B cell (primary cell): ENCODE measurements at regions not wholly inside any gene's neighbourhood (a gene's known extent, or its start where the extent isn't known, plus 50 kb on each side); places are given as distances from the start of the nearest gene placed in this dataset.

Experiments
- ATAC-seq: fragments of 200-7000 bp; cut with Tn5 transposase; one replicate; pipeline ENCODE4 v1.10.0; 2021; ENCODE audit warnings: low read depth, mild to moderate bottlenecking, moderate number of reproducible peaks, moderate library complexity
- CTCF ChIA-PET: fragments of 350-600 bp; sonication (Branson Sonifier 250); formaldehyde crosslinking; loops from one replicate; lab custom pipeline; 2021; ENCODE audit warnings: antibody characterized with exemption, inconsistent platforms; lab: Charles Lee
- POLR2A ChIA-PET: fragments of 350-600 bp; sonication (Branson Sonifier 250); formaldehyde crosslinking; loops from one replicate; lab custom pipeline; 2021; ENCODE audit warnings: antibody characterized with exemption; lab: Charles Lee
- DNase-seq: peaks from one replicate; pipeline ENCODE4 v3.0.0; 2013
- H2AFZ ChIP-seq: 2 replicates; pipeline ENCODE4 v1.6.1; 2012; ENCODE audit warnings: mild to moderate bottlenecking, low read depth, low read length; ENCODE audit not compliant: insufficient read depth, poor library complexity, severe bottlenecking
- H3K27ac ChIP-seq, 2 donors: 1 replicate in 1 of 2; 2 replicates in 1 of 2; pipeline ENCODE4 v1.5.1; 2012 to 2013; ENCODE audit warnings: low read length in 2 of 2, mild to moderate bottlenecking in 2 of 2, moderate library complexity in 1 of 2
- H3K27me3 ChIP-seq, 4 experiments: fragments of 200-600 bp in 1 of 4; sonication (generic) in 1 of 4; replicated peaks in 1 of 4; 1 replicate in 2 of 4; 2 replicates in 2 of 4; pipeline versions ENCODE4 v1.6.1 to v1.7.0; 2013 to 2016; ENCODE audit warnings: low read length in 3 of 4, mild to moderate bottlenecking in 2 of 4, mixed read lengths in 1 of 4, moderate library complexity in 1 of 4; ENCODE audit not compliant: insufficient read depth in 4 of 4, control insufficient read depth in 3 of 4; ENCODE audit errors: control extremely low read depth in 1 of 4
- H3K36me3 ChIP-seq, 2 experiments: replicated peaks in 1 of 2; 1 replicate in 1 of 2; 2 replicates in 1 of 2; pipeline versions ENCODE4 v1.6.1 to v1.7.1; 2013; ENCODE audit warnings: low read length in 1 of 2; ENCODE audit not compliant: insufficient read depth in 2 of 2, control insufficient read depth in 1 of 2; ENCODE audit errors: control extremely low read depth in 1 of 2, extremely low read depth in 1 of 2
- H3K4me1 ChIP-seq, 2 donors: fragments of 200-600 bp in 1 of 2; sonication (generic) in 1 of 2; 1 replicate in 1 of 2; 2 replicates in 1 of 2; pipeline versions ENCODE4 v1.5.1 to v1.6.1; 2013 to 2017; ENCODE audit warnings: low read length in 2 of 2; ENCODE audit not compliant: control insufficient read depth in 2 of 2, insufficient read depth in 2 of 2
- H3K4me2 ChIP-seq: replicated peaks from 2 replicates; pipeline ENCODE3; 2012; ENCODE audit warnings: mild to moderate bottlenecking, low read depth, low read length; ENCODE audit not compliant: poor library complexity, severe bottlenecking
- H3K4me3 ChIP-seq, 5 experiments: fragments of 200-600 bp in 1 of 5; sonication (generic) in 1 of 5; 1 replicate in 3 of 5; 2 replicates in 2 of 5; pipeline versions ENCODE4 v1.5.1 to v1.7.0; 2011 to 2016; ENCODE audit warnings: low read length in 4 of 5, mild to moderate bottlenecking in 4 of 5, low read depth in 2 of 5, control low read depth in 1 of 5, moderate library complexity in 1 of 5; ENCODE audit not compliant: insufficient read depth in 1 of 5; ENCODE audit errors: control extremely low read depth in 1 of 5, extremely low read depth in 1 of 5
- H3K79me2 ChIP-seq: fragments of 200-600 bp; sonication (generic); one replicate; pipeline ENCODE4 v1.6.0; 2016; ENCODE audit warnings: low read length; ENCODE audit not compliant: control insufficient read depth, insufficient read depth
- H3K9ac ChIP-seq: fragments of 200-600 bp; sonication (generic); 2 replicates; pipeline ENCODE4 v1.6.1; 2017; ENCODE audit warnings: mild to moderate bottlenecking, low read length, moderate library complexity
- H3K9me3 ChIP-seq, 3 donors: one replicate each; pipeline versions ENCODE4 v1.6.1 to v1.7.1; 2013; ENCODE audit warnings: low read length in 2 of 3; ENCODE audit not compliant: control insufficient read depth in 2 of 3, insufficient read depth in 1 of 3; ENCODE audit errors: control extremely low read depth in 1 of 3
- H4K20me1 ChIP-seq: 2 replicates; pipeline ENCODE4 v1.6.0; 2012; ENCODE audit warnings: mild to moderate bottlenecking, low read length; ENCODE audit not compliant: insufficient read depth, control insufficient read depth, poor library complexity, severe bottlenecking
- H3K27ac Mint-ChIP-seq: one replicate; pipeline ENCODE4 v1.8.0; 2021; ENCODE audit warnings: mixed read lengths
- H3K27me3 Mint-ChIP-seq: one replicate; pipeline ENCODE4 v1.8.0; 2021; ENCODE audit warnings: mixed read lengths
- H3K4me1 Mint-ChIP-seq: one replicate; pipeline ENCODE4 v1.8.0; 2021; ENCODE audit warnings: mixed read lengths
- H3K4me3 Mint-ChIP-seq: one replicate; pipeline ENCODE4 v1.8.0; 2021; ENCODE audit warnings: mixed read lengths
- H3K9me3 Mint-ChIP-seq: one replicate; pipeline ENCODE4 v1.8.0; 2022; ENCODE audit warnings: mixed read lengths; ENCODE audit not compliant: insufficient read depth
- EZH2 ChIP-seq: IDR thresholded peaks from 2 replicates; pipeline ENCODE4 v1.6.1; 2012; ENCODE audit warnings: borderline replicate concordance, low read depth, mild to moderate bottlenecking, moderate library complexity, low read length; ENCODE audit not compliant: insufficient read depth, poor library complexity, severe bottlenecking
- WGBS: methylation state at CpG from one replicate; pipeline ENCODE4 v1.1.5; 2013; ENCODE audit warnings: missing lambda C conversion rate; ENCODE audit not compliant: insufficient coverage; 5-methylcytosine and 5-hydroxymethylcytosine counted together
- intact Hi-C: fragments of 100-400 bp; cut with micrococcal nuclease; formaldehyde crosslinking; loops from one replicate; pipeline ENCODE4 v1.10.0; 2022
- TF ChIP-seq, protein P1 (sequence below): fragments of 200-600 bp; IDR thresholded peaks from one replicate; pipeline ENCODE4 v1.8.0; 2022; ENCODE audit warnings: antibody characterized with exemption, mild to moderate bottlenecking

DNA sequence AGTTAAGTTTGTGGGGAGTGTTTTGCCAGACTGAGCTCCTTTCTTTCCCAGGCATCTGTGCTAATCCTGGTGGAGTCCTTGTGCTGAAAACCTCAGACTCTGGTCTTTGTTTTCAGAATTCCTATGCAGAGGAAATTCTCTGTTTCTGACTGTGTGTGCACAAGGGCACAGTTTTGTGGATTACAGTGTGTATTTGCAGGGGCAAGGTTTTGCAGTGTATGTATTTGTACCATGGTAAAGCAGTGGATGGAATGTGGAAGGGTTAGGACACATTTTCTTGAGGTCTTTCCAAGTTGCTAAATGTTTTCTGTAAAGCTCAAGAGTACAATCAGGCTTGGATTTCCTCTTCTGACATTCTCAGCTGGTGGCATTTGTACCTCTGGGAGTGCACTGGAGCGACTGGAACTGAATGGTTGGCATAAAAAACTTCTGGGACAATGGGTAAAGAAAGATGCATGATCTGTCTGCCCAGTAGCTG, 139.5 kb upstream of the RND3 start:
- DNase-seq (no peak), ATAC-seq (no peak)
- no peaks in the 10 kb centered on the region for H3K27me3 ChIP-seq
- H3K9me3 ChIP-seq = peaks cover 0 to 4% (median 0%) of the 10 kb centered on the region in 3 donors
- CTCF ChIA-PET = no interaction called here
- H3K36me3 ChIP-seq = no peaks in the 10 kb centered on the region
- POLR2A ChIA-PET = no interaction called here
- no peak overlapping the region for H3K9ac ChIP-seq
- H3K79me2 ChIP-seq = no peaks in the 10 kb centered on the region
- no peak overlapping the region for H3K27ac ChIP-seq
- Mint-ChIP-seq H3K27me3 (no peaks in the 10 kb centered on the region), H3K4me3 (no peak overlapping the region), H3K9me3 (no peaks in the 10 kb centered on the region), H3K4me1 (no peaks in the 10 kb centered on the region), H3K27ac (no peak overlapping the region)
- WGBS = no CpG with 5 or more reads among the region's 1 CpG
- intact Hi-C loops = no loop called here
- H3K4me2 ChIP-seq = no peak overlapping the region
- H2AFZ ChIP-seq = no peak overlapping the region
- TF ChIP-seq EZH2 = no peak
- TF ChIP-seq, protein P1, sequence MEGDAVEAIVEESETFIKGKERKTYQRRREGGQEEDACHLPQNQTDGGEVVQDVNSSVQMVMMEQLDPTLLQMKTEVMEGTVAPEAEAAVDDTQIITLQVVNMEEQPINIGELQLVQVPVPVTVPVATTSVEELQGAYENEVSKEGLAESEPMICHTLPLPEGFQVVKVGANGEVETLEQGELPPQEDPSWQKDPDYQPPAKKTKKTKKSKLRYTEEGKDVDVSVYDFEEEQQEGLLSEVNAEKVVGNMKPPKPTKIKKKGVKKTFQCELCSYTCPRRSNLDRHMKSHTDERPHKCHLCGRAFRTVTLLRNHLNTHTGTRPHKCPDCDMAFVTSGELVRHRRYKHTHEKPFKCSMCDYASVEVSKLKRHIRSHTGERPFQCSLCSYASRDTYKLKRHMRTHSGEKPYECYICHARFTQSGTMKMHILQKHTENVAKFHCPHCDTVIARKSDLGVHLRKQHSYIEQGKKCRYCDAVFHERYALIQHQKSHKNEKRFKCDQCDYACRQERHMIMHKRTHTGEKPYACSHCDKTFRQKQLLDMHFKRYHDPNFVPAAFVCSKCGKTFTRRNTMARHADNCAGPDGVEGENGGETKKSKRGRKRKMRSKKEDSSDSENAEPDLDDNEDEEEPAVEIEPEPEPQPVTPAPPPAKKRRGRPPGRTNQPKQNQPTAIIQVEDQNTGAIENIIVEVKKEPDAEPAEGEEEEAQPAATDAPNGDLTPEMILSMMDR = no peak
- H4K20me1 ChIP-seq = no peaks in the 10 kb centered on the region
- no peaks in the 10 kb centered on the region for H3K4me1 ChIP-seq
- no peak overlapping the region for H3K4me3 ChIP-seq

DNA sequence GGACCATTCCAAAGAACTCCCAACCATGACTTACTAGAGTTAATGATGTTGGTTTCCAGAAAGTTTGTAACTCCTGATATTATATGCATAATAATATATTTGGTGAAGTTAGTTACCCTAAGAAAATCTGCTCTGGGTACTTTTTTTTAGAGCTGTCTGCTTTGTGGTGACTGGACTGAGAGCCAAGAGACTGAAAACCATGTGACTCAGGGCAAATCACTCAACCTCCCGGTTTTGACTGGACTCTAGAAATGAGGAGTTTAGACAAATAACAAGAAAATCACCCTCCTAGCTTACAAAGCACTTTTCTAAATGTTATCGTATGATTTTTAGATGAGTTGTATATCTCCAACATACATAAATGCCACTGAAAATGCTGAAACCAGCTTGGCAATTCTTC, 138.3 kb upstream of the RND3 start:
- ChIA-PET CTCF (no interaction called here), POLR2A (no interaction called here)
- Histone ChIP-seq H3K4me3 (no peak overlapping the region), H3K79me2 (no peaks in the 10 kb centered on the region), H4K20me1 (no peaks in the 10 kb centered on the region), H3K27me3 (no peaks in the 10 kb centered on the region), H3K4me2 (no peak overlapping the region), H3K36me3 (no peaks in the 10 kb centered on the region), H3K9me3 (peaks cover 0 to 4% (median 0%) of the 10 kb centered on the region in 3 donors), H3K4me1 (no peaks in the 10 kb centered on the region), H2AFZ (no peak overlapping the region), H3K27ac (no peak overlapping the region), H3K9ac (no peak overlapping the region)
- Mint-ChIP-seq H3K9me3 (no peaks in the 10 kb centered on the region), H3K4me3 (no peak overlapping the region), H3K4me1 (no peaks in the 10 kb centered on the region), H3K27me3 (no peaks in the 10 kb centered on the region), H3K27ac (no peak overlapping the region)
- no CpG with 5 or more reads among the region's 2 CpGs for WGBS
- ATAC-seq (no peak), DNase-seq (no peak)
- TF ChIP-seq, protein P1 = no peak
- no peak for TF ChIP-seq EZH2
- intact Hi-C loops = no loop called here
